ENCODE measurements at regions not wholly inside any gene's neighbourhood (a gene's known extent, or its start where the extent isn't known, plus 50 kb on each side); places are given as distances from the start of the nearest gene placed in this dataset.
A peak's percentile ranks its signal among the peaks of the same experiment; 100 is the strongest.

DNA sequence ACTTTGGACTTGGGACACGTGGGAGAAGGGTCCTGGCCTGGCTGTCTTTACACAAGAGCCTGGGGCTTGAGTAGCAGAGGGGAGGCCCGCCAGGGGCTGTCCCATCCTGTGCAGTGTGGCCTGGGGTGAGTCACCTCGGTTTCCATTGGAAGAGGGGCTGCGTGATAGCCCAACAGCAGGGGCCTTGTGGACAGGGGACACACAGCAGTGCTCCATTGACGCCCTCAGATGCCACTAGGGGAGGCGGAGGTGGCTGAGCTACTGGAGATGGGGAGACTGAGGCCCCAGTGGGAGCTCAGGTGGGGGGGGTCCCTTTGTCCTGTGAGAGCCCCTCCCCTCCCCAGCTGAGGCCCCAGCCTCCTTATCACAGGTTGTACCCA, 50.0 kb upstream of the RNU6ATAC start:
- no peak overlapping the region for H3K4me3 ChIP-seq
- intact Hi-C loops (cut with DNase I), result no loop called here
- H3K27me3 ChIP-seq, result no peaks in the 10 kb centered on the region
- peaks cover 27% of the 10 kb centered on the region for H3K4me1 ChIP-seq
- DNase-seq, result peak; percentile 54
- no peaks in the 10 kb centered on the region for H3K36me3 ChIP-seq
- TF ChIP-seq, protein P1, sequence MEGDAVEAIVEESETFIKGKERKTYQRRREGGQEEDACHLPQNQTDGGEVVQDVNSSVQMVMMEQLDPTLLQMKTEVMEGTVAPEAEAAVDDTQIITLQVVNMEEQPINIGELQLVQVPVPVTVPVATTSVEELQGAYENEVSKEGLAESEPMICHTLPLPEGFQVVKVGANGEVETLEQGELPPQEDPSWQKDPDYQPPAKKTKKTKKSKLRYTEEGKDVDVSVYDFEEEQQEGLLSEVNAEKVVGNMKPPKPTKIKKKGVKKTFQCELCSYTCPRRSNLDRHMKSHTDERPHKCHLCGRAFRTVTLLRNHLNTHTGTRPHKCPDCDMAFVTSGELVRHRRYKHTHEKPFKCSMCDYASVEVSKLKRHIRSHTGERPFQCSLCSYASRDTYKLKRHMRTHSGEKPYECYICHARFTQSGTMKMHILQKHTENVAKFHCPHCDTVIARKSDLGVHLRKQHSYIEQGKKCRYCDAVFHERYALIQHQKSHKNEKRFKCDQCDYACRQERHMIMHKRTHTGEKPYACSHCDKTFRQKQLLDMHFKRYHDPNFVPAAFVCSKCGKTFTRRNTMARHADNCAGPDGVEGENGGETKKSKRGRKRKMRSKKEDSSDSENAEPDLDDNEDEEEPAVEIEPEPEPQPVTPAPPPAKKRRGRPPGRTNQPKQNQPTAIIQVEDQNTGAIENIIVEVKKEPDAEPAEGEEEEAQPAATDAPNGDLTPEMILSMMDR (IDR thresholded peaks at IDR 0.05), result no peak
- peak overlapping the region; percentile 81 for H3K27ac ChIP-seq
- H3K9me3 ChIP-seq, result no peaks in the 10 kb centered on the region
- no peak for ATAC-seq

- peak; percentile 62 for DNase-seq
- ATAC-seq, result peak; percentile 4
- H3K9me3 ChIP-seq, result no peaks in the 10 kb centered on the region
- intact Hi-C loops (cut with DNase I), result no loop called here
- H3K27me3 ChIP-seq, result no peaks in the 10 kb centered on the region
- TF ChIP-seq, protein P1 (IDR thresholded peaks at IDR 0.05), result no peak
- H3K4me1 ChIP-seq, result peaks cover 27% of the 10 kb centered on the region
- H3K4me3 ChIP-seq, result no peak overlapping the region
- H3K36me3 ChIP-seq, result no peaks in the 10 kb centered on the region
- H3K27ac ChIP-seq, result peak overlapping the region; percentile 81
Measured at GRCh38 chr9:134214766-134215419, 50.5 kb upstream of the RNU6ATAC start.

GRCh38 chr9:134215420-134215698, 51.0 kb upstream of the RNU6ATAC start:
- intact Hi-C loops (cut with DNase I), result no loop called here
- Histone ChIP-seq H3K4me3 (no peak overlapping the region), H3K36me3 (no peaks in the 10 kb centered on the region), H3K27me3 (no peaks in the 10 kb centered on the region), H3K27ac (peak overlapping the region; percentile 81), H3K9me3 (no peaks in the 10 kb centered on the region), H3K4me1 (peaks cover 25% of the 10 kb centered on the region)
- ATAC-seq (no peak), DNase-seq (peak; percentile 47)
- TF ChIP-seq, protein P1 (IDR thresholded peaks at IDR 0.05), result no peak

DNA sequence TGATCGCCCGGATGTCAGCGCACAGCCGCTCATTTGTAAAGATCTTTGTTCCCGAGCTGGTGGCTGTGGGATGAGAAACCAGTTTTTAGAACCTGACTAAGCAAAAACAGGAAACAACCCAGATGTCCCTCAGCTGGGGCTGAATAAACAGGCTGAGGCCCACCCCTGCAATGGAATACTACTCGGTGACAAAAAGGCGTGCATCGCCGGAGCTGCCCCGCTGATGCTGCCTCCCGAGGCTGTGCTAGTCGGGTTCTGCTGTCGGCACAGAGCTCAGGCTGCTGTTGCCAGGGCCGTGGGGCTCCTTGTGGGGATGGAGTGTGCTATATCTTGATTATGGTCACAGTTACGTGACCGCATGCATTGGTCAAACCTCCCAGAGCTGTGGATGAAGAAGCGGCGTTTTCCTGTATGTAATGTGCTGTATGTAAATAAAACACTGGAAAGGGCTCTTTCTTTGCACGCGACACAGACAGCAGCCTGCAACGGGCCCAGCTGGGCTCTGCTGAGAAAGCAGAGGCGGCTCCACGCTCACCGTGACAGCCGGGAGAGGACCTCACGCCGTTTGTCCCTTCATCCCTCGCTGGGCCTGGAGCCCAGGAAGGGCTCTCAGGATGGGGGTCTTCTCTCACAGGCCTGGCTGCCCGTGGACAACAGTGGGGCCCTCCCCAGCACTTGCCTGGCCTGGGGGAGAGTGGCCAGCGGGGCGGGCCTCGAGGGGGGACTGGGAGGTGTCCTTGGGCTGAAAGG, 51.5 kb upstream of the RNU6ATAC start:
- intact Hi-C loops (cut with DNase I), result no loop called here
- Histone ChIP-seq H3K27ac (peak overlapping the region; percentile 81), H3K4me3 (no peak overlapping the region), H3K4me1 (peaks cover 23% of the 10 kb centered on the region), H3K27me3 (no peaks in the 10 kb centered on the region), H3K36me3 (no peaks in the 10 kb centered on the region), H3K9me3 (no peaks in the 10 kb centered on the region)
- TF ChIP-seq, protein P1 (IDR thresholded peaks at IDR 0.05), result no peak
- DNase-seq (peak; percentile 58), ATAC-seq (no peak)

DNA sequence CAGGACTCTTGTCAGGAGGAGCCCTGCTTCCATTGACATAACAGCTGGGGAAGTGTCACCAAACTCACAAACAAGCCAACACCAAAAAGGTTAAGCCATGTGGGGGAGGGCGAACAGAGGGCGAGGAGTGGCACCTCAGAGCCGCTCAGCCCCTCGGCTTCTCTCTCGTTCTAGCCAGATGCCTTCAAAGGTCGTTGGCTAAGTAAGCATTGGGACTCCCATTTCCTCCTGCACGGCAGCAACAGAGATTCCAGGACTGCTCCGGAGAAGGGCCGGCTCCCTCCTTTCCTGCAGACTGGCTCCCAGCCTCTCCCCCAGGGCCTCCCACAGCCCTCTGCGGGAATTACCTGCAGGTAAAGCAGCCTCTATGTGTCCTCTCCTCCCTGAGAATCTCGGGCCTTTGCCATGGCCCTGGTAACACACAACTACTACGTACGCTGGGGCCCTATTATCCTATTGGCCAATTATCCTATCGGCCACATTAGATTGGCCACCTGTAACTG, 52.1 kb upstream of the RNU6ATAC start:
- intact Hi-C loops (cut with DNase I), result no loop called here
- Histone ChIP-seq H3K27ac (peak overlapping the region; percentile 81), H3K27me3 (no peaks in the 10 kb centered on the region), H3K4me3 (no peak overlapping the region), H3K36me3 (no peaks in the 10 kb centered on the region), H3K4me1 (peaks cover 23% of the 10 kb centered on the region), H3K9me3 (no peaks in the 10 kb centered on the region)
- TF ChIP-seq, protein P1 (IDR thresholded peaks at IDR 0.05), result no peak
- ATAC-seq, result no peak
- DNase-seq, result peak; percentile 55
